HTR-8/SVneo (cell line): ENCODE measurements at regions not wholly inside any gene's neighbourhood (a gene's known extent, or its start where the extent isn't known, plus 50 kb on each side); places are given as distances from the start of the nearest gene placed in this dataset.
A peak's percentile ranks its signal among the peaks of the same experiment; 100 is the strongest.

Source experiments
- DNase-seq: peaks from one replicate; pipeline ENCODE4 v3.0.0; 2011; ENCODE audit warnings: low spot score, mixed read lengths; ENCODE audit not compliant: insufficient read length
- FAIRE-seq: peaks from 2 replicates; lab custom pipeline; 2011; peaks lifted over from hg19 to GRCh38; lab: Jason Lieb, UNC

DNA sequence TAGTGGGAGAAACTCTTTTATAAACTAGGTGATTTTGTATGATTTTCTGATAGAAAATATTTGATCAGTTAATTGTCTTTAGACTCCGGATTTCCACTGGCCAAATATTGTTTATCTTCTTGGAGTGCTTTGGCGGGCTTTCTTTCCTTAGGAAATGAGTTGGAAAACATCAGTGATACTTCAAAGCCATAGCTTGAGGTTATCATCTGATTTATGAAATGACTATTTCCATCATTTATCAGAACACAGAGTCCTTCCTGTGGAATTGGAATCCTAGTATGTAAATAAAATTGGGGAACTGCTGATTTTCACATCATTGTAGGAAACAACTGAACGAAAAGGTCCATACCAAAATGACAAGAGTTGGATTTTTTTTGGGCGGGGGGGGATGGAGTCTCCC lies 186.0 kb upstream of the DCN start:
- FAIRE-seq (no peak), DNase-seq (no peak)

- DNase-seq (peak; percentile 15), FAIRE-seq (no peak)
These were observed 184.7 kb upstream of the DCN start for GRCh38 chr12:91367234-91367849.

DNA sequence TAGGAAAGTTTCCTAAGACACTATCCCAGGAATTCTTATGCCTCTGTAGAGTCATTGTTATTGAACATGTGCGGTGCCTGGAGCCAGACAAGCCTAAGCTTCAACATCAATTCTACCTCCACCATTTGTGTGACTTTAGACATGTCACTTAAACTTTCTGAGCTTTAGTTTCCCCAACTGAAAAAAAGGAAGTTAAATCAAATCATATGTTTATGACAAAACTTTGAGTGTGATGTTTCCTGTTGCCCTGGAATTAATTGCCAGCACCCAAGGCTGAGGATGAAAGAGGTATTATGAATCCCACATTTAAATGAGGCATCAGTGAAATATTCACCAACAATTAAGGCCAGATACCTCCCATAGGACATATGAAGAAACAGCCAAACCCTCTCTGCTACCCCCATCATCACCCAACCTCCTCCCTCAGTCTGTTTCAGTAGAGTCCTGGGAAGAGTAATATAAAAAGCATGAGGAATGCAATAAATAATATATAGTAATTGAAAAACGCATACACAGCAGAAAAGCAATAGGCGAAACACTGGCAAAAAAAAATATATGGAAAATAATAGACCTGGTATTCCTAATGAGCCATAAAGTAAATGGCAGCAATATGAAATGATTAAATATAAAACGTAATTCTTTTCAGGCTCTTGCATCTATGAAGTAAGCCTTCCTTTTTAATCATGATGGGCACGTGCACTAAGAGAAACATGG lies 182.0 kb upstream of the DCN start:
- DNase-seq (no peak), FAIRE-seq (no peak)

DNA sequence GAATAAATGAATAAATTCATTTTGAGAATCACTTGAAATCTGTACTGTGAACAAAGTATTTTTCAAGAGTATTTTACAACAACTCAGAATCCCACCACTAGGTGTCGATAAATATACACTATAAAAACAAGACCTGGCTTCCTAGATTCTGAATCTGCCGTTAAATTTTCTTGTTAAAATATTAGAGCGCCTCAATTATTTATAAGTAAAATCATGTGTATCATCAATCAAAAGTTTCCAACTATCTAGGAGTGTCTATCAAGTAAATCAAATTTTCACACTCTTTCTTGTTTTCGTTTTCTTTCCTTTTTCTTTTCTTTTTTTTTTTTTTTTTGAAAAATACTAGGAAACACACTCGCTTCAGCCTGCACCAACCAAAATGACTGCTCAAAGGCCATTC lies 179.2 kb upstream of the DCN start:
- no peak for FAIRE-seq
- no peak for DNase-seq

DNA sequence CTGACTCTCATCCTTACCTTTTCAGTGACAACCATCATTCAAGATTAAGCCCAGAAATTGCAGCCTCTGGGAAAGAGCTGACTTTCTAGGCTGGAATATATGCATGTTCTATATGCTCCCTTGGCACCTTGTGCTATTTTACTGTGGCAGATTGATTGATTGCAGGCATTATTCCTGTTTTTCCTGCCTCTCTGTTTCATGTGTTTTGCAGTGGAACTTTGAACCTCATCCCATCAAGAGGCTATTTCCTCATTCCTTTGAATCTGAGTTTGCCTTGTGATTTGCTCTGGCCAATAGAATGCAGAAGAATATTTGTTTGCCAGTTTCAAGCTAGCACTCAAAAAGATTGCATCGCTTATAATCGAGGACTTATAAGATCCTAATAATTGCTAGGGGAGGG lies 174.8 kb upstream of the DCN start:
- DNase-seq: no peak
- no peak for FAIRE-seq

GRCh38 chr12:91356405-91356804 lies 173.8 kb upstream of the DCN start:
- FAIRE-seq: no peak
- DNase-seq: no peak

GRCh38 chr12:91355150-91356006 lies 172.8 kb upstream of the DCN start:
- FAIRE-seq: peak; percentile 54
- DNase-seq: peak; percentile 32

GRCh38 chr12:91353266-91353665 lies 170.6 kb upstream of the DCN start:
- DNase-seq: no peak
- FAIRE-seq: no peak

- DNase-seq (no peak), FAIRE-seq (no peak)
These were observed 166.9 kb upstream of the DCN start for GRCh38 chr12:91349476-91349875.

DNA sequence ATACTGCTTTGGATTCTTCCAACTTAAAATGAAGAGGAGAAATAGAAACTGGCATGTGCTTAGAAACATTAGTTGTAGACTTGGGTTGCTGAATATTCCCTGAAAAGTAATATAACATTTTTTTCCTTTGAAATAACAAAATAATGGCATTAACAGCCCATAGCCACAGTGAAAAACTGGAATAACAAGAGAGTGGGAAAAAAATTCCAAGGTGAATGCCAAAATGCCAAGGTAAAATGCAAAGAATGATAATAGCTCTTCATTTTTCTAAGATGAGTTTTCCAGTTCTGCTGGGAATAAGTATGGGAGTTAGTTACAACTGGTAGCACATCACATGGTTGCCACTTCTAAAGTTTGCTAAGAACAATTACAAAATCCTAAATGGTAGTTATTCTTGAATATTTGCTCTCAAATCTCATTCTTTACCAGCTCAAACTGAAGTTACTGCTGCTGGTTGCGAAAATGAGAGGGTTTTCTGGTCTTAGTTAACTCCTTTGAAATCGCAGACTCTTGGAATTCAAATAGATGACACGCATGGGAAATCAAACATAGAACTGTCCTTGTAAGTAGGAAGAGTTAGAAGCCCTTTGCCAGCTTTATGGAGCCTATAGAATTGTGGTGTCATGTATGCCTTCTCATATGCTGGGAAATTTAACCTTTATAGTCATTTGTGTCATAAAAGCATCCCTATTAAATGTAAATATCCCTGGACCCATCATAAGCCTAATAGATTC lies 165.0 kb upstream of the DCN start:
- no peak for FAIRE-seq
- DNase-seq: no peak

GRCh38 chr12:91346827-91347226 lies 164.2 kb upstream of the DCN start:
- FAIRE-seq (no peak), DNase-seq (no peak)

GRCh38 chr12:91344408-91344807 lies 161.8 kb upstream of the DCN start:
- DNase-seq (no peak), FAIRE-seq (no peak)

DNA sequence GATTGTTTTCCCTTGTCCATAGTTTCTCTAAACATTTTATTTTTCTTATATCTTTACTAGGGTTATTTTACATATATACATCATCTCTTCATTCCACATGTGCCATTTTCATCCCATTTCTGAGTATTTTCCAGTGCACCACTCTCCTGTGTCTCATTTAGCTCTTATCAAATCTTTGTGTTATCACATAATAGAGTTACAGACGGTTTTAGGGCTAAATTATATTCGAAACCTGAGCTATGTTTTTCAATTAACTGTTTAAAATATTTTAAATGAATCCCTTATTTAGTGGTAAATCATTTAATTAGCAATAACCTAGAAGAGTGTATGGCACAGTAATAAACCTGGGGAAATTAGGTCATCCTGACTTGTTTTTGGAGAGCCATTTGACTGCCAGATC lies 160.4 kb upstream of the DCN start:
- FAIRE-seq (no peak), DNase-seq (no peak)

DNA sequence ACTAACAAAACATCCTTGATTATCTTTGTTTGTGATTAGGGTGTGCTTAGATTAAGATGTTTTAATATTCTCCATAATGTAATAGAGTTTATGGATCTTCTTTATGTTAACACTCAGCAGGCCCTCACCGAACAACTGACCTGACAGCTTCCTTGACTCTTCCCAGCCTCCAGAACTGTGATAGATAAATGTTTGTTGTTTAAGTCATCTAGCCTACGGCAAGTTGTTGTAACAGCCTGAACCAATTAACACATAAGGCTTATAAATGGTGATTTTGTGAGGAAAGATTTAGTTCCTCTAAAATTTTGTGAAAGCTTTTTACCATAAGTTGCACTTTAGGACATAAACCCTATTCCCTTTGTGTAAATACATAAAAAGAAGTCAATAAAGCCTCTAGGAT lies 156.5 kb upstream of the DCN start:
- DNase-seq (no peak), FAIRE-seq (no peak)

DNA sequence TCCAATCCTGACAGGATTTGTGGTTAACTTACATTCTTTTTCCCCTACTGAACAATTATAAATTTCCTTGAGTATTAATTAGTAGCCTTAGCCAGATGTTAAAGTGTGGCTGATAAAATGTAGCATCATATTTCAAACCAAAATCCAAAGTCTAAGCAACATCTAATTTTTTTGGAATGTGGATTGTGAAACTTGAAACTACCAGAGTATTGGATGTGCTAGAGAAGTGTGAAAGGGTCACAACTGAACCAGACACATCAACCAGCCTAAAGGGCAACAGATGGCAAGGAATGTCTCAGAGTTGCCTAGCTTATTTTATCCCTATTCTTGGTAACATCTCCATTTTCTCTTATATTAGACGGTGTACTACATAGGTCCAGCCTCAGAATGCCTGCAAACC lies 153.1 kb upstream of the DCN start:
- no peak for FAIRE-seq
- DNase-seq: no peak

GRCh38 chr12:91333966-91334365 lies 151.3 kb upstream of the DCN start:
- no peak for DNase-seq
- no peak for FAIRE-seq

- DNase-seq: no peak
- no peak for FAIRE-seq
These were observed 149.7 kb upstream of the DCN start for GRCh38 chr12:91332302-91332701.

DNA sequence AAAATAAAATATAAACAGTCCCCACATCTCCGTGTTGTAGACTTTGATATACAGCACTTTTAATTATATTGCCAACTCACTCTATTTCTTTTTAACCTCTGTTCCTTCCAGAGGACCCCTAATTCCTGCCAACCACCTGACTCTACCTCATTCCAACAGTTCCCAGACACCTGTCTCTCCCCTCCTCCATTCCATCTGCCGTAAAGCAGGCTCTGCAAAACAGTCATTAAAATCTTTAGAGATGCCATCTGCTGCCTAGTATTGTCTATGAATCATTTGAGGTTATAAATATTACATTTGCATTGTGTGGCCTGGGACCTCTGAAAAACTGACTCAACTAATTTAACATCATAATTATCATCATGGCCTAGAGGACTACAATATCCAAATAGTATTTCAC lies 148.8 kb upstream of the DCN start:
- FAIRE-seq: no peak
- DNase-seq: no peak

- FAIRE-seq: no peak
- DNase-seq: no peak
These were observed 145.8 kb upstream of the DCN start for GRCh38 chr12:91328451-91328850.

DNA sequence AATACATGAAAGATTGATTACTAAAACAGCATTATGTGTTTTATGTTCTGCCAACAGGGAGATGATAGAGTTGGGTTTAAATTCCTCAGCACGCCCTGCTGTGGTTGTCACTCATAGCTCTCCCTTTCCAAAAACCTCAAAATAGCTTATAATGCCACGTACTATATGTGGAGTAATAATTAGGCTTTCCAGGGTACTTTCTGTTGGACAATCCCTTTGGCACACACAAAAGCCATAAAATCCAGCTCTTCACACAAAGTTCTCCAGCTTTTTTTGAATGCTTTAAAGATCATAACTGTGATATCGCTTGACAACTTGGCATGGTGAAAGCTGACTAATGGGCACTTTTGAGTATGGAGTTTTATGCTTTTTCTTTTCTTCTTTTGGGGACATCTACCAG lies 145.3 kb upstream of the DCN start:
- DNase-seq (no peak), FAIRE-seq (no peak)

DNA sequence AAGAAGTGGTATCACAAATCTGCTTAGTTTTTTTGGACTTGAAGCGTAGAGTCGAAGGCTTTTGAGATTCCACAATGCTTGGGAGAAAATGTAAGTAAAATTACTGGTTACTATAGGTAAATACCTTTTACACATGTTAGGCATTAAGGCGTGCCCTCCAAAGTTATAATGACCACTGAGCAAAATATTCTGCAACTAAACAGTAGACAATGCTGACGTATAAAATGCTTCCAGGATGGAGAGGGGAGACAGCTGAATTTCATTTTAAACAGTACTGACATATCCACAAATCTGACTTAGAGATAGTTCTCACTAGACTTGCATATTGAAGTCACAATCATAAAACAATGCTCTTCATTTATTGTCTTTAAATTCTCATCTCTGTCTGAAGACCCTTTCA lies 144.5 kb upstream of the DCN start:
- DNase-seq (no peak), FAIRE-seq (no peak)
